Gastroesophageal sphincter (tissue), 4 donors: ENCODE measurements at regions not wholly inside any gene's neighbourhood (a gene's known extent, or its start where the extent isn't known, plus 50 kb on each side); places are given as distances from the start of the nearest gene placed in this dataset.

ENCODE experiments used
- ATAC-seq: fragments of 150-250 bp; one replicate; pipeline ENCODE4 v1.9.1; 2016; ENCODE audit warnings: mild to moderate bottlenecking, moderate library complexity
- H3K27ac ChIP-seq, 4 donors: fragments of 200-600 bp; sonication (generic) in 3 of 4; 1 replicate in 3 of 4; 2 replicates in 1 of 4; pipeline ENCODE4 v1.5.1; 2016 to 2019
- H3K27me3 ChIP-seq: fragments of 200-600 bp; sonication (generic); one replicate; pipeline ENCODE4 v1.5.1; 2019
- H3K36me3 ChIP-seq, 2 donors: fragments of 200-600 bp; sonication (generic); one replicate each; pipeline ENCODE4 v1.5.1; 2019; ENCODE audit warnings: control low read depth in 1 of 2
- H3K4me1 ChIP-seq, 3 donors: fragments of 200-600 bp; sonication (generic); 1 replicate in 2 of 3; 2 replicates in 1 of 3; pipeline ENCODE4 v1.5.1; 2016 to 2019; ENCODE audit warnings: control low read depth in 2 of 3
- H3K4me3 ChIP-seq, 2 donors: fragments of 200-600 bp; sonication (generic); one replicate each; pipeline ENCODE4 v1.5.1; 2019; ENCODE audit warnings: mild to moderate bottlenecking in 1 of 2, moderate library complexity in 1 of 2
- H3K9me3 ChIP-seq, 3 donors: fragments of 200-600 bp; sonication (generic); one replicate each; pipeline ENCODE4 v1.5.1; 2017 to 2019; ENCODE audit warnings: control low read depth in 2 of 3
- EP300 ChIP-seq: sonication (generic); formaldehyde crosslinking; IDR thresholded peaks from one replicate; pipeline ENCODE4 v1.6.1; 2017; ENCODE audit warnings: antibody characterized with exemption, mild to moderate bottlenecking
- POLR2A ChIP-seq, 2 donors: fragments of 450-650 bp; IDR thresholded peaks; one replicate each; pipeline ENCODE4 v1.6.1; 2017; ENCODE audit warnings: antibody characterized with exemption in 2 of 2, mild to moderate bottlenecking in 2 of 2, moderate library complexity in 1 of 2
- POLR2AphosphoS5 ChIP-seq: sonication (generic); formaldehyde crosslinking; IDR thresholded peaks from one replicate; pipeline ENCODE4 v1.6.1; 2017; ENCODE audit warnings: antibody characterized with exemption
- WGBS, 2 donors: methylation state at CpG; one replicate each; pipeline ENCODE4 v1.1.5; 2018; ENCODE audit warnings: low coverage in 1 of 2; 5-methylcytosine and 5-hydroxymethylcytosine counted together
- TF ChIP-seq, protein P1 (sequence below), 4 experiments: fragments of 200-600 bp in 2 of 4; fragments of 450-650 bp in 2 of 4; sonication (generic) in 1 of 4; IDR thresholded peaks; one replicate each; pipeline ENCODE4 v1.5.1; 2017 to 2019; ENCODE audit warnings: antibody characterized with exemption in 4 of 4, mild to moderate bottlenecking in 2 of 4, moderate library complexity in 2 of 4

DNA sequence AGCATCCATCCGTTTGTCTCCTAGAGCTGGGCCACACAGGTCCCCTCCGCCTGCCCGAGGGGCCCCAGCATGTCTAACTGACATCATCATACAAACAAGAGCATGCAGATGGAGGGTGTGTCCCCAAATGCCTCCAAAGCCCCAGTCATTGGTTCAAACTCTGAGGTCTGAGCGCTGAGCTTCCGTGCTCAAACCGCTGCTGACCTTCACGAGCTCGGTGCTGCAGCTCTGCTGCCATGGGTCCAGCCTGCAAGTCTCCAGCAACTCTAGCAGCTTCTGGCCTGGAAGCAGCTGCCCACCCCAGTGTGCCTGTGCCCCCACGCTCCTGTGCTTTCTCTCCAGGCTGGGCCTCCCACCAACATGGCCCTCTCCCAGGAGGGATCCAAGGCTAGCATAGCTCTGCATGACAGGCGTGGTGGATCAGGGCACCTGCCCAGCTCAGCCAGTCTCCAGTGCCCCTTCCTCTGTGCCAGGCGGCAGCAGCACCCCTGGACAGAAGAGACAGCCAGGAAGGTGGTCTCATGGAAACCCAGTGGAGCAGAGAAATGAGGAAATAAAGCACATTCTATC is 131.6 kb upstream of the PMEPA1 start:
- no peaks in the 10 kb centered on the region for H3K36me3 ChIP-seq
- TF ChIP-seq, protein P1, sequence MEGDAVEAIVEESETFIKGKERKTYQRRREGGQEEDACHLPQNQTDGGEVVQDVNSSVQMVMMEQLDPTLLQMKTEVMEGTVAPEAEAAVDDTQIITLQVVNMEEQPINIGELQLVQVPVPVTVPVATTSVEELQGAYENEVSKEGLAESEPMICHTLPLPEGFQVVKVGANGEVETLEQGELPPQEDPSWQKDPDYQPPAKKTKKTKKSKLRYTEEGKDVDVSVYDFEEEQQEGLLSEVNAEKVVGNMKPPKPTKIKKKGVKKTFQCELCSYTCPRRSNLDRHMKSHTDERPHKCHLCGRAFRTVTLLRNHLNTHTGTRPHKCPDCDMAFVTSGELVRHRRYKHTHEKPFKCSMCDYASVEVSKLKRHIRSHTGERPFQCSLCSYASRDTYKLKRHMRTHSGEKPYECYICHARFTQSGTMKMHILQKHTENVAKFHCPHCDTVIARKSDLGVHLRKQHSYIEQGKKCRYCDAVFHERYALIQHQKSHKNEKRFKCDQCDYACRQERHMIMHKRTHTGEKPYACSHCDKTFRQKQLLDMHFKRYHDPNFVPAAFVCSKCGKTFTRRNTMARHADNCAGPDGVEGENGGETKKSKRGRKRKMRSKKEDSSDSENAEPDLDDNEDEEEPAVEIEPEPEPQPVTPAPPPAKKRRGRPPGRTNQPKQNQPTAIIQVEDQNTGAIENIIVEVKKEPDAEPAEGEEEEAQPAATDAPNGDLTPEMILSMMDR (IDR thresholded peaks at IDR 0.05) = no peak
- TF ChIP-seq POLR2A (IDR thresholded peaks at IDR 0.05) (no peak), POLR2AphosphoS5 (no peak), EP300 (no peak)
- ATAC-seq = no peak
- H3K4me1 ChIP-seq = no peaks in the 10 kb centered on the region
- no peaks in the 10 kb centered on the region for H3K27me3 ChIP-seq
- no peak overlapping the region for H3K27ac ChIP-seq
- WGBS, 2 donors = 100% methylated on average over 1 of the region's 11 CpGs; no CpG with 5 or more reads in 1 of the 2 donors
- H3K9me3 ChIP-seq = no peaks in the 10 kb centered on the region
- H3K4me3 ChIP-seq = no peak overlapping the region

DNA sequence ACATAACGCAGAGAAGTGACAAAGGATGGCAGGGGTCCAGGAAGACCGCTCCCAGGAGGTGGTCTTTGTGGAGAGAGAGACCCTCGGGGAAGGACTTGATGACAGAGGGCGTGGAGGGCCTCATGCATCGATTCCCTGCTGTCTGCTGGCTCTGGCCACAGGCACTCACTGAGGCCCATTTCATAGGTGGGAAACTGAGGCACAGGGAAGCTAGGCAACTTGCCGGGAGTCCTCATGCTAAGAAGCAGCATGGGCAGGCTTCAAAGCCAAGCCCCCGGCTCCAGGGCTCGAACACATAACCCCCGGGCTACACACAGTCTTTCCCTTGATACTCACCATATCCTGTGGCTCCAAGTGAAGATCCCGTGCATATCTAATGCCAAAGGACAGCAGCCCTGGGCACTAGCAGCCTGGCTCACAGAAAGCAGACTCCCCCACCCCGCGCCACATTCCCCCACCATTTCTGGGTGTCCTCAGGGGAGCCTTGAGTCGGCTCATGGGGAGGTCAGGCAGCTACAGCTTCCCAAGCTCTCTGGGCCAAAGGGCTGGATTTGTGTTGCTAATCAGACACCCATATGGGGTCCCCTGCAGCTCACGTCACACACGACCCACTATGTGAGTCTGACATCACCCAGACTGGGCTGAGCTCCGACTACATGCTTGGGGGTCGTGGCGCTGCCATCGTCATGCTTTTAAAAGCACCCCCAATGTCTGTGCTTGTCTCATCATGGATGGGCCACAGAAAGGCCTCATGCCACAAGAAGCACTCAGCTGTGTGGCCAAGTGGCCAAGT is 130.9 kb upstream of the PMEPA1 start:
- no peaks in the 10 kb centered on the region for H3K36me3 ChIP-seq
- no peaks in the 10 kb centered on the region for H3K27me3 ChIP-seq
- no peaks in the 10 kb centered on the region for H3K4me1 ChIP-seq
- ATAC-seq = no peak
- H3K4me3 ChIP-seq = no peak overlapping the region
- 76 to 100% methylated on average over 4 to 5 of the region's 19 CpGs for WGBS, 2 donors
- no peak overlapping the region for H3K27ac ChIP-seq
- TF ChIP-seq, protein P1 (IDR thresholded peaks at IDR 0.05) = no peak
- TF ChIP-seq EP300 (no peak), POLR2AphosphoS5 (no peak), POLR2A (IDR thresholded peaks at IDR 0.05) (no peak)
- no peaks in the 10 kb centered on the region for H3K9me3 ChIP-seq

DNA sequence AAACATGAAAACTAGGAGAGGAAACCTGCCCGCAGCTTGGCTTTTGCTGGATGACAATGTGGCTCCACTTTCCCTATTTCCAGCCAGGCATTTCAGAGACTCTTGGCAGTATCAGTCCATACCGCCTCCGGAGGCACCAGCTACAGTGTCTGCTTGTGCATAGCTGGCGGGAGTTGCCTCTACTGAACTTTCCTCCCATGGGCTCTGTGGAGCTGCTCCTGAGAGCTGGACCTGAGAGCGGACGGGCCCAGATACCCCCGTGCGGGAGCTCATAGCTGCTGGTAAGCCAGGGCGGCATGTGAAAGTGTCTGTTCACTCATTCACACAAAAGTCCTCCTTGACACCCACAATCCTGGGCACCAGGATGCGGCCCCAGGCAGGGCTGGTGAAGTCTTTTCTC is 130.3 kb upstream of the PMEPA1 start:
- TF ChIP-seq EP300 (no peak), POLR2A (IDR thresholded peaks at IDR 0.05) (no peak)
- TF ChIP-seq, protein P1 (IDR thresholded peaks at IDR 0.05) = no peak
- H3K4me3 ChIP-seq = no peak overlapping the region
- no peak overlapping the region for H3K27ac ChIP-seq
- H3K36me3 ChIP-seq = no peaks in the 10 kb centered on the region
- 40 to 100% methylated on average over 1 of the region's 10 CpGs for WGBS, 2 donors
- no peaks in the 10 kb centered on the region for H3K9me3 ChIP-seq
- no peaks in the 10 kb centered on the region for H3K4me1 ChIP-seq
- ATAC-seq = no peak
- H3K27me3 ChIP-seq = no peaks in the 10 kb centered on the region

DNA sequence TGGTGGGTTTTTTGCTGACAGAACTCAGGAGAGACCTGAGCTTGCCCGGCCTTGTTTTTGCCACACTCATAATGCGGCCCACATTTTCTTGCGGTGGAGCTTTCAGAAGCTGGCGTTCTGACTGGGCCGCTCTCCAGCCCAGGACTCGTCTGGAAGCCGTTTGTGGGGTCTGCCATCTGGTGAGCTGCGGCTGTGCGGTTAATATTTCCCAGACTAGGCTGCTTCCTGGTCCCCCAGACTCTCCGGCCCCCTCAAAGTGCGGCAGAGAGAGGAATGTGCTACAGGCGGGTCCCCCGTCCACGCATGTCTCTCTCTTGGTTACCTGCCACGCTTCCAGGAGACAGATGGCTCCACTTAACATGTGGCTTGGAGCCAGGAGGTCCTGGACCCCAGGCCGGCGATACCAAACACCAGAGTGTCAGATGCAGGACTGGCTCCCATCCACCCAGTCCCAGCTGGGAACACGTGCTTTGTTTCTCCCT is 128.9 kb upstream of the PMEPA1 start:
- no peaks in the 10 kb centered on the region for H3K4me1 ChIP-seq
- H3K27ac ChIP-seq = no peak overlapping the region
- no peak for TF ChIP-seq EP300
- TF ChIP-seq POLR2AphosphoS5 = no peak
- TF ChIP-seq, protein P1 (IDR thresholded peaks at IDR 0.05) = no peak
- no peak for TF ChIP-seq POLR2A (IDR thresholded peaks at IDR 0.05)
- WGBS, 2 donors = 27 to 70% methylated on average over 7 to 8 of the region's 18 CpGs
- H3K36me3 ChIP-seq = no peaks in the 10 kb centered on the region
- H3K27me3 ChIP-seq = peaks cover 6% of the 10 kb centered on the region
- no peaks in the 10 kb centered on the region for H3K9me3 ChIP-seq
- no peak overlapping the region for H3K4me3 ChIP-seq
- no peak for ATAC-seq
